ENCODE measurements at regions not wholly inside any gene's neighbourhood (a gene's known extent, or its start where the extent isn't known, plus 50 kb on each side); places are given as distances from the start of the nearest gene placed in this dataset.

DNA sequence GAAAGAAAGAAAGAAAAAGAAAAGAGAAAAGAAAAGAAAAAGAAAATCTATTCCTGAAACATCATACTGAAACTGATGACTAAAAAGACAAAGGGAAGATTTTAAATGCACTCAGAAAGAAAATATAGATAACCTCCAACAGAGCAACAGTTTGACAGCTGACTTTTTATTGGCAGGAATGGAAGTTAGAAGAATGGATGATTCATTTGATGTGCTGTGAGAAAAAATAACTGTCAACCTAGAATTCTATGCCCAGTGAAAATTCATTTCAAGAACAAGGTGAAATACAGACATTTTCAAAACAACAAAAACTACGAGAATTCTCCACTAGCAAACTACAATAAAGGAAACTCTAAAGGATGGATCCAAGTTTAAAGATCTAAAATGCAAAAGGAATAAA lies 50.5 kb upstream of the HSPA12A start:
- TF ChIP-seq, protein P1, sequence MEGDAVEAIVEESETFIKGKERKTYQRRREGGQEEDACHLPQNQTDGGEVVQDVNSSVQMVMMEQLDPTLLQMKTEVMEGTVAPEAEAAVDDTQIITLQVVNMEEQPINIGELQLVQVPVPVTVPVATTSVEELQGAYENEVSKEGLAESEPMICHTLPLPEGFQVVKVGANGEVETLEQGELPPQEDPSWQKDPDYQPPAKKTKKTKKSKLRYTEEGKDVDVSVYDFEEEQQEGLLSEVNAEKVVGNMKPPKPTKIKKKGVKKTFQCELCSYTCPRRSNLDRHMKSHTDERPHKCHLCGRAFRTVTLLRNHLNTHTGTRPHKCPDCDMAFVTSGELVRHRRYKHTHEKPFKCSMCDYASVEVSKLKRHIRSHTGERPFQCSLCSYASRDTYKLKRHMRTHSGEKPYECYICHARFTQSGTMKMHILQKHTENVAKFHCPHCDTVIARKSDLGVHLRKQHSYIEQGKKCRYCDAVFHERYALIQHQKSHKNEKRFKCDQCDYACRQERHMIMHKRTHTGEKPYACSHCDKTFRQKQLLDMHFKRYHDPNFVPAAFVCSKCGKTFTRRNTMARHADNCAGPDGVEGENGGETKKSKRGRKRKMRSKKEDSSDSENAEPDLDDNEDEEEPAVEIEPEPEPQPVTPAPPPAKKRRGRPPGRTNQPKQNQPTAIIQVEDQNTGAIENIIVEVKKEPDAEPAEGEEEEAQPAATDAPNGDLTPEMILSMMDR (conservative IDR thresholded peaks at IDR 0.05; ENCODE audit: low read depth, low read length) = no peak
- TF ChIP-seq EZH2 (IDR thresholded peaks at IDR 0.05; ENCODE audit: low read length, unreplicated experiment) = no peak

All from PC-3 (cell line).